ENCODE measurements at regions not wholly inside any gene's neighbourhood (a gene's known extent, or its start where the extent isn't known, plus 50 kb on each side); places are given as distances from the start of the nearest gene placed in this dataset.

- Histone ChIP-seq H2AFZ (ENCODE audit: low read length) (no peak overlapping the region), H3K27me3 (ENCODE audit: control insufficient read depth in 1 of 2, insufficient read depth in 2 of 2, low read length in 2 of 2) (no peaks in the 10 kb centered on the region), H3K9me3 (ENCODE audit: low read length) (no peaks in the 10 kb centered on the region), H3K27ac (ENCODE audit: extremely low read length, insufficient read depth, low read length) (no peak overlapping the region), H3K4me1 (ENCODE audit: insufficient read depth, low read length) (no peaks in the 10 kb centered on the region), H4K20me1 (ENCODE audit: insufficient read depth, low read length) (no peaks in the 10 kb centered on the region), H3K79me2 (ENCODE audit: insufficient read depth, low read length) (no peaks in the 10 kb centered on the region), H3K36me3 (replicated peaks in 1 of 2; ENCODE audit: control insufficient read depth in 1 of 2, insufficient read depth in 2 of 2, low read length in 2 of 2) (no peaks in the 10 kb centered on the region), H3K4me2 (ENCODE audit: low read depth, low read length) (no peak overlapping the region), H3K9ac (ENCODE audit: insufficient read depth, low read depth, low read length) (no peak overlapping the region), H3K4me3 (replicated peaks in 1 of 3; ENCODE audit: insufficient read depth in 1 of 3, low read depth in 2 of 3, low read length in 3 of 3) (no peak overlapping the region)
- in situ Hi-C loops (cut with HindIII; ENCODE audit: extremely low pct_ligation_motif_present, low pct_unique_long_range_greater_than_20kb) (no loop called here), intact Hi-C loops (cut with micrococcal nuclease; ENCODE audit: unreplicated experiment) (no loop called here)
- CTCF ChIA-PET (ENCODE audit: low intra/inter-chr PET ratio, low total read pairs), result no interaction called here
- ATAC-seq (no peak), FAIRE-seq (no peak), DNase-seq (ENCODE audit: low spot score) (no peak)
- WGBS (ENCODE audit: low lambda C conversion rate), result 100% methylated on average over 8 of the region's 9 CpGs
- no TSS peak for BruUV-seq (replicated peaks)
- no peak for TF ChIP-seq ZNF883 (CRISPR knock-in tag; IDR thresholded peaks at IDR 0.05; ENCODE audit: not compliant biosample characterization)
- no peak for TF ChIP-seq ZMAT3 (CRISPR knock-in tag; conservative IDR thresholded peaks at IDR 0.05)
- TF ChIP-seq PHF8 (CRISPR knock-in tag; IDR thresholded peaks at IDR 0.05), result no peak
- no peak for TF ChIP-seq NFATC3 (CRISPR knock-in tag; IDR thresholded peaks at IDR 0.05)
- TF ChIP-seq ATM (IDR thresholded peaks at IDR 0.05; ENCODE audit: borderline replicate concordance), result no peak
- TF ChIP-seq WIZ (CRISPR knock-in tag; IDR thresholded peaks at IDR 0.05), result no peak
- TF ChIP-seq GLI4 (CRISPR knock-in tag; IDR thresholded peaks at IDR 0.05; ENCODE audit: borderline replicate concordance), result no peak
- TF ChIP-seq KLF12 (CRISPR knock-in tag; IDR thresholded peaks at IDR 0.05; ENCODE audit: borderline replicate concordance), result no peak
- no peak for TF ChIP-seq ZNF761 (CRISPR knock-in tag; conservative IDR thresholded peaks at IDR 0.05)
- no peak for TF ChIP-seq ZNF674 (CRISPR knock-in tag; IDR thresholded peaks at IDR 0.05; ENCODE audit: low read depth)
- no peak for TF ChIP-seq KDM3A (CRISPR knock-in tag; IDR thresholded peaks at IDR 0.05; ENCODE audit: low read depth)
- TF ChIP-seq ZNF780A (CRISPR knock-in tag; IDR thresholded peaks at IDR 0.05), result no peak
- TF ChIP-seq ZNF230 (CRISPR knock-in tag; IDR thresholded peaks at IDR 0.05), result no peak
- POLR2A ChIA-PET, result no interaction called here
Observed at GRCh38 chrX:131734621-131735020, 190.7 kb downstream of the OR13H1 start.

All from HepG2 (cell line).